Heart right ventricle (tissue), 16 donors: ENCODE measurements at regions not wholly inside any gene's neighbourhood (a gene's known extent, or its start where the extent isn't known, plus 50 kb on each side); places are given as distances from the start of the nearest gene placed in this dataset.

ENCODE experiments used
- ATAC-seq, 8 donors: fragments of 200-7000 bp; cut with Tn5 transposase; one replicate each; pipeline ENCODE4 v1.9.1; 2020; ENCODE audit warnings: mild to moderate bottlenecking in 8 of 8, moderate library complexity in 8 of 8, moderate number of reproducible peaks in 1 of 8
- DNase-seq, 2 donors: peaks; one replicate each; pipeline ENCODE4 v3.0.0-alpha.2; 2020
- H3K27ac ChIP-seq, 10 donors: fragments of 200-600 bp; sonication (generic) in 2 of 10; one replicate each; pipeline versions ENCODE4 v1.5.0 to v1.8.0; 2020 to 2022; ENCODE audit warnings: mild to moderate bottlenecking in 3 of 10
- H3K27me3 ChIP-seq, 7 donors: fragments of 200-600 bp; one replicate each; pipeline ENCODE4 v1.8.0; 2021 to 2022; ENCODE audit warnings: mild to moderate bottlenecking in 2 of 7
- H3K36me3 ChIP-seq, 9 donors: fragments of 200-600 bp; sonication (generic) in 1 of 9; one replicate each; pipeline versions ENCODE4 v1.5.0 to v1.8.0; 2020 to 2022; ENCODE audit warnings: mild to moderate bottlenecking in 2 of 9
- H3K4me1 ChIP-seq, 9 donors: fragments of 200-600 bp; sonication (generic) in 1 of 9; one replicate each; pipeline versions ENCODE4 v1.5.0 to v1.8.0; 2020 to 2022; ENCODE audit warnings: mild to moderate bottlenecking in 4 of 9
- H3K4me3 ChIP-seq, 10 donors: fragments of 200-600 bp; sonication (generic) in 2 of 10; one replicate each; pipeline versions ENCODE4 v1.5.0 to v1.8.0; 2020 to 2022; ENCODE audit warnings: mild to moderate bottlenecking in 7 of 10, moderate library complexity in 2 of 10
- H3K9me3 ChIP-seq, 11 donors: fragments of 200-600 bp in 10 of 11; sonication (generic) in 2 of 11; one replicate each; pipeline versions ENCODE4 v1.5.0 to v1.8.0; 2013 to 2022; ENCODE audit warnings: mild to moderate bottlenecking in 2 of 11, control low read depth in 1 of 11, moderate library complexity in 1 of 11
- CTCF ChIP-seq, 9 donors: fragments of 200-600 bp; sonication (generic) in 2 of 9; IDR thresholded peaks; one replicate each; pipeline versions ENCODE4 v1.5.0 to v1.8.0; 2021 to 2022; ENCODE audit warnings: antibody characterized with exemption in 9 of 9, mild to moderate bottlenecking in 5 of 9, moderate library complexity in 1 of 9
- WGBS, 2 donors: extraction: QIAGEN DNeasy Blood & Tissue Kit; methylation state at CpG; one replicate each; pipeline ENCODE4 v1.1.7; 2013; ENCODE audit warnings: inconsistent platforms in 1 of 2; 5-methylcytosine and 5-hydroxymethylcytosine counted together
- intact Hi-C, 10 donors: fragments of 100-400 bp; cut with DNase I; formaldehyde crosslinking; loops; one replicate each; pipeline versions ENCODE4 v1.11.1 to v1.14.2; 2022
- donor health status: Arrhythmogenic right ventricular cardiomyopathy.
- donor health status: ischemic (EF 13 %, LVEDD 7.1; RV severe dilation, severe dysfunction).
- donor health status: healthy with polysubstance abuse.
- donor health status: DM: no; HTN: yes; CAD: no.
- donor health status: DM: no; HTN: no; CAD: no.
- donor health status: ischemic (EF 25% LVEDD 6.9; RV normal size, moderate dysfunction).
- donor health status: ischemic (EF 25% LVEDD 5.7; RV mildly dilated, moderate dysfunction).
- donor health status: healthy.
- donor health status: DM: yes; HTN: yes; CAD: no.
- donor health status: Ischemic cardiomyopathy.
- donor health status: ischemic (EF 35%, LVEDD 5.7; RV mildly dilated, moderate dysfunction).
- donor health status: nonischemic (EF 11% LVEDD 7.7; RV severe dilation, severe dysfunction).
- donor health status: DM: yes; HTN: yes; CAD: no.
- donor health status: PGD.
- donor health status: ischemic (EF 29% LVEDD 5.4; RV normal size, mild dysfunction).
- donor health status: nonischemic (EF 23%, LVEDD 6.1; RV moderate dilation, normal function).

- no peak overlapping the region for H3K27ac ChIP-seq
Observed at GRCh38 chr1:222933273-222933672, 118.4 kb downstream of the DISP1 start.

GRCh38 chr1:222935239-222935900, 120.5 kb downstream of the DISP1 start:
- no peaks in the 10 kb centered on the region for H3K27me3 ChIP-seq
- intact Hi-C loops = loop anchor here in 1 of 10 donors (10.0 kb wide), 1 partner anchor 139 kb away; no protein-coding TSS in a partner anchor
- no peak overlapping the region for H3K27ac ChIP-seq
- ATAC-seq (peak in 5 of 8 donors; percentile 45 to 87 (median 77)), DNase-seq (no peak)
- H3K9me3 ChIP-seq = no peaks in the 10 kb centered on the region
- peaks cover 0 to 51% (median 20%) of the 10 kb centered on the region in 9 donors for H3K4me1 ChIP-seq
- no peaks in the 10 kb centered on the region for H3K36me3 ChIP-seq
- H3K4me3 ChIP-seq = no peak overlapping the region
- 56 to 68% methylated on average over 3 of the region's 3 CpGs for WGBS, 2 donors
- no peak for TF ChIP-seq CTCF (IDR thresholded peaks at IDR 0.05)

More at GRCh38 chr1:222933273-222933672, 118.4 kb downstream of the DISP1 start:
- TF ChIP-seq CTCF (IDR thresholded peaks at IDR 0.05) = no peak
- ATAC-seq (no peak), DNase-seq (no peak)
- 70 to 85% methylated on average over 2 of the region's 2 CpGs for WGBS, 2 donors
- intact Hi-C loops = loop anchor here in 3 of 10 donors (5.0 to 10.0 kb wide), 3 partner anchors 139 to 144 kb away; no protein-coding TSS in a partner anchor
- H3K9me3 ChIP-seq = no peaks in the 10 kb centered on the region
- H3K27me3 ChIP-seq = no peaks in the 10 kb centered on the region
- H3K4me3 ChIP-seq = no peak overlapping the region
- peaks cover 0 to 56% (median 20%) of the 10 kb centered on the region in 9 donors for H3K4me1 ChIP-seq
- H3K36me3 ChIP-seq = no peaks in the 10 kb centered on the region

- no peak for ATAC-seq
- intact Hi-C loops = loop anchor here in 1 of 10 donors (10.0 kb wide), 1 partner anchor 139 kb away; no protein-coding TSS in a partner anchor
- H3K27ac ChIP-seq = no peak overlapping the region
- TF ChIP-seq CTCF (IDR thresholded peaks at IDR 0.05) = no peak
- H3K4me1 ChIP-seq = peaks cover 0 to 51% (median 18%) of the 10 kb centered on the region in 9 donors
- DNase-seq = no peak
- no peaks in the 10 kb centered on the region for H3K27me3 ChIP-seq
- H3K9me3 ChIP-seq = no peaks in the 10 kb centered on the region
- no peak overlapping the region for H3K4me3 ChIP-seq
- 95% methylated on average over 2 of the region's 2 CpGs for WGBS, 2 donors
- no peaks in the 10 kb centered on the region for H3K36me3 ChIP-seq
Observed at GRCh38 chr1:222936042-222936441, 121.2 kb downstream of the DISP1 start.

GRCh38 chr1:222938986-222939385, 124.1 kb downstream of the DISP1 start:
- no peak for ATAC-seq
- peaks cover 0 to 28% (median 5%) of the 10 kb centered on the region in 9 donors for H3K4me1 ChIP-seq
- intact Hi-C loops = loop anchor here in 1 of 10 donors (10.0 kb wide), 1 partner anchor 136 kb away; no protein-coding TSS in a partner anchor

More at GRCh38 chr1:222938986-222939385, 124.1 kb downstream of the DISP1 start:
- no peak for DNase-seq
- no peaks in the 10 kb centered on the region for H3K27me3 ChIP-seq
- peaks cover 0 to 16% (median 6%) of the 10 kb centered on the region in 9 donors for H3K36me3 ChIP-seq
- WGBS, 2 donors = 72% methylated on average over 1 of the region's 1 CpG
- no peaks in the 10 kb centered on the region for H3K9me3 ChIP-seq
- TF ChIP-seq CTCF (IDR thresholded peaks at IDR 0.05) = no peak
- no peak overlapping the region for H3K27ac ChIP-seq
- no peak overlapping the region for H3K4me3 ChIP-seq
